Loucy (cell line): ENCODE measurements at regions not wholly inside any gene's neighbourhood (a gene's known extent, or its start where the extent isn't known, plus 50 kb on each side); places are given as distances from the start of the nearest gene placed in this dataset.

Source experiments
- H2AFZ ChIP-seq: fragments of 200-600 bp; sonication (generic); 2 replicates; pipeline ENCODE4 v1.6.0; 2016; ENCODE audit warnings: antibody characterized with exemption, mild to moderate bottlenecking, low read length, moderate library complexity
- H3F3A ChIP-seq: fragments of 200-600 bp; 2 replicates; pipeline ENCODE4 v1.6.0; 2016; ENCODE audit warnings: antibody characterized with exemption, low read depth, mild to moderate bottlenecking
- H3K27me3 ChIP-seq: fragments of 200-600 bp; sonication (generic); 2 replicates; pipeline ENCODE4 v1.6.1; 2014; ENCODE audit warnings: low read length, mild to moderate bottlenecking; ENCODE audit not compliant: insufficient read depth, poor library complexity, severe bottlenecking
- H3K36me3 ChIP-seq: fragments of 200-600 bp; sonication (generic); 2 replicates; pipeline ENCODE4 v1.6.1; 2016; ENCODE audit warnings: low read length; ENCODE audit not compliant: insufficient read depth
- H3K4me1 ChIP-seq: fragments of 200-600 bp; sonication (generic); 2 replicates; pipeline ENCODE4 v1.5.1; 2014; ENCODE audit warnings: low read length, mild to moderate bottlenecking; ENCODE audit not compliant: insufficient read depth, poor library complexity, severe bottlenecking
- H3K4me2 ChIP-seq: fragments of 200-600 bp; sonication (generic); 2 replicates; pipeline ENCODE4 v1.6.0; 2014; ENCODE audit warnings: antibody characterized with exemption, low read length, low read depth, mild to moderate bottlenecking; ENCODE audit not compliant: poor library complexity, severe bottlenecking
- H3K4me3 ChIP-seq: fragments of 200-600 bp; sonication (generic); 2 replicates; pipeline ENCODE4 v1.5.1; 2014; ENCODE audit warnings: low read length, mild to moderate bottlenecking, mixed read lengths; ENCODE audit not compliant: poor library complexity, severe bottlenecking
- H3K79me2 ChIP-seq: fragments of 200-600 bp; sonication (generic); 2 replicates; pipeline ENCODE4 v1.6.1; 2014; ENCODE audit warnings: low read length; ENCODE audit not compliant: insufficient read depth
- H3K9ac ChIP-seq: fragments of 200-600 bp; sonication (generic); 2 replicates; pipeline ENCODE4 v1.6.0; 2014; ENCODE audit warnings: mild to moderate bottlenecking, low read depth, low read length, moderate library complexity; ENCODE audit not compliant: poor library complexity, severe bottlenecking
- H3K9me2 ChIP-seq: fragments of 200-600 bp; sonication (generic); replicated peaks from 2 replicates; pipeline ENCODE4 v1.6.1; 2016; ENCODE audit warnings: low read depth, low read length, mixed read lengths
- H3K9me3 ChIP-seq: fragments of 200-600 bp; sonication (generic); 2 replicates; pipeline ENCODE4 v1.6.1; 2014; ENCODE audit warnings: mild to moderate bottlenecking, antibody characterized with exemption, low read length, low read depth; ENCODE audit not compliant: insufficient read depth
- H4K20me1 ChIP-seq: fragments of 200-600 bp; sonication (generic); 2 replicates; pipeline ENCODE4 v1.6.0; 2014; ENCODE audit warnings: antibody characterized with exemption, low read length, mild to moderate bottlenecking; ENCODE audit not compliant: insufficient read depth, poor library complexity, severe bottlenecking
- CTCF ChIP-seq: fragments of 200-600 bp; sonication (generic); conservative IDR thresholded peaks from 2 replicates; pipeline ENCODE4 v1.5.1; 2014; ENCODE audit warnings: mild to moderate bottlenecking, antibody characterized with exemption, low read length
- EZH2phosphoT487 ChIP-seq: fragments of 200-600 bp; IDR thresholded peaks from 2 replicates; pipeline ENCODE4 v1.6.1; 2018; ENCODE audit warnings: antibody characterized with exemption, mild to moderate bottlenecking, moderate library complexity, borderline replicate concordance

- Histone ChIP-seq H3K4me3 (no peak overlapping the region), H3K79me2 (no peaks in the 10 kb centered on the region), H3K9me3 (no peaks in the 10 kb centered on the region), H2AFZ (no peak overlapping the region), H3K36me3 (no peaks in the 10 kb centered on the region), H3F3A (no peaks in the 10 kb centered on the region), H3K27me3 (no peaks in the 10 kb centered on the region), H4K20me1 (no peaks in the 10 kb centered on the region), H3K4me2 (no peak overlapping the region), H3K9ac (no peak overlapping the region), H3K9me2 (no peaks in the 10 kb centered on the region), H3K4me1 (no peaks in the 10 kb centered on the region)
- no peak for TF ChIP-seq CTCF
- TF ChIP-seq EZH2phosphoT487 = no peak
Observed at GRCh38 chr6:135575629-135576028, 78.1 kb upstream of the AHI1 start.

DNA sequence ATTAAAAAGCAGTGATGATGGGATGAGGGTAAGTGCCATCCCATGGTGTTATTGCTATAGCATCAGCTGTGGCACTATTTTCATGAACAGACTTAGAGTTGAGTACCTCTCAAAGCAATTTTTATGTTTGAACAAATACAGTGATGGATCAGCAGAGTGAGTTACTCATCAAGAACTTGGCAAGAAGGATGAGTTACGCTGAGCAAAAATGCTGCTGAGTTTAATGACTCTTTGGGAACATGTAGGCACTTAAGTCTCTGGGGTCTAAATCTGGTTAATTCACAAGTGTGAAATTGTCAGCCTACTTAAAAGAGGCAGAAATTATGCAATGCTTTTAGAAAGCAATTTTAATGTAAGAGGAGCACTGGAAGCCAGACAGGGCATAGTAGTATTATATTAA, 78.5 kb upstream of the AHI1 start:
- no peaks in the 10 kb centered on the region for H3F3A ChIP-seq

GRCh38 chr6:135577059-135577538, 79.6 kb upstream of the AHI1 start:
- Histone ChIP-seq H3K36me3 (no peaks in the 10 kb centered on the region), H3K4me1 (no peaks in the 10 kb centered on the region), H3F3A (no peaks in the 10 kb centered on the region), H3K9me2 (no peaks in the 10 kb centered on the region), H2AFZ (no peak overlapping the region), H3K4me2 (no peak overlapping the region), H3K79me2 (no peaks in the 10 kb centered on the region), H3K27me3 (no peaks in the 10 kb centered on the region), H3K4me3 (no peak overlapping the region), H4K20me1 (no peaks in the 10 kb centered on the region), H3K9ac (no peak overlapping the region), H3K9me3 (no peaks in the 10 kb centered on the region)
- no peak for TF ChIP-seq EZH2phosphoT487
- TF ChIP-seq CTCF = no peak

More for the DNA sequence above, 78.5 kb upstream of the AHI1 start:
- no peaks in the 10 kb centered on the region for H4K20me1 ChIP-seq
- no peaks in the 10 kb centered on the region for H3K9me3 ChIP-seq
- no peaks in the 10 kb centered on the region for H3K9me2 ChIP-seq
- no peak overlapping the region for H3K4me2 ChIP-seq
- no peaks in the 10 kb centered on the region for H3K27me3 ChIP-seq
- H3K4me3 ChIP-seq = no peak overlapping the region
- H2AFZ ChIP-seq = no peak overlapping the region
- H3K36me3 ChIP-seq = no peaks in the 10 kb centered on the region
- H3K4me1 ChIP-seq = no peaks in the 10 kb centered on the region
- H3K79me2 ChIP-seq = no peaks in the 10 kb centered on the region
- H3K9ac ChIP-seq = no peak overlapping the region
- TF ChIP-seq EZH2phosphoT487 (no peak), CTCF (no peak)
